RWPE1 (cell line): ENCODE measurements at regions not wholly inside any gene's neighbourhood (a gene's known extent, or its start where the extent isn't known, plus 50 kb on each side); places are given as distances from the start of the nearest gene placed in this dataset.

Experiments used
- CTCF ChIA-PET: fragments of 350-600 bp; sonication (Branson Sonifier 250); formaldehyde crosslinking; extraction: SDS; loops from one replicate; lab custom pipeline; 2021; lab: Yijun Ruan, JAX
- POLR2A ChIA-PET: fragments of 400-600 bp; formaldehyde crosslinking; extraction: SDS; loops from one replicate; lab custom pipeline; 2020; ENCODE audit warnings: antibody characterized with exemption; ENCODE audit not compliant: low non-redundant PET; lab: Yijun Ruan, JAX
- DNase-seq: peaks from one replicate; pipeline ENCODE4 v3.0.0; 2012; ENCODE audit warnings: low spot score
- H3K27ac ChIP-seq: fragments of 450-650 bp; 2 replicates; pipeline ENCODE4 v1.5.1; 2017
- TF ChIP-seq, protein P1 (sequence below): fragments of 450-650 bp; conservative IDR thresholded peaks from 2 replicates; pipeline ENCODE4 v1.5.1; 2017; ENCODE audit warnings: low read depth, mild to moderate bottlenecking

- POLR2A ChIA-PET: no interaction called here
- DNase-seq: no peak
- H3K27ac ChIP-seq: no peak overlapping the region
- TF ChIP-seq, protein P1, sequence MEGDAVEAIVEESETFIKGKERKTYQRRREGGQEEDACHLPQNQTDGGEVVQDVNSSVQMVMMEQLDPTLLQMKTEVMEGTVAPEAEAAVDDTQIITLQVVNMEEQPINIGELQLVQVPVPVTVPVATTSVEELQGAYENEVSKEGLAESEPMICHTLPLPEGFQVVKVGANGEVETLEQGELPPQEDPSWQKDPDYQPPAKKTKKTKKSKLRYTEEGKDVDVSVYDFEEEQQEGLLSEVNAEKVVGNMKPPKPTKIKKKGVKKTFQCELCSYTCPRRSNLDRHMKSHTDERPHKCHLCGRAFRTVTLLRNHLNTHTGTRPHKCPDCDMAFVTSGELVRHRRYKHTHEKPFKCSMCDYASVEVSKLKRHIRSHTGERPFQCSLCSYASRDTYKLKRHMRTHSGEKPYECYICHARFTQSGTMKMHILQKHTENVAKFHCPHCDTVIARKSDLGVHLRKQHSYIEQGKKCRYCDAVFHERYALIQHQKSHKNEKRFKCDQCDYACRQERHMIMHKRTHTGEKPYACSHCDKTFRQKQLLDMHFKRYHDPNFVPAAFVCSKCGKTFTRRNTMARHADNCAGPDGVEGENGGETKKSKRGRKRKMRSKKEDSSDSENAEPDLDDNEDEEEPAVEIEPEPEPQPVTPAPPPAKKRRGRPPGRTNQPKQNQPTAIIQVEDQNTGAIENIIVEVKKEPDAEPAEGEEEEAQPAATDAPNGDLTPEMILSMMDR: no peak
- CTCF ChIA-PET: no interaction called here
Observed at GRCh38 chr14:87797001-87797400, 196.0 kb downstream of the GALC start.

- no peak for DNase-seq
- no peak overlapping the region for H3K27ac ChIP-seq
- TF ChIP-seq, protein P1: no peak
- POLR2A ChIA-PET: no interaction called here
- CTCF ChIA-PET: no interaction called here
Observed at GRCh38 chr14:87794561-87794960, 198.4 kb downstream of the GALC start.

DNA sequence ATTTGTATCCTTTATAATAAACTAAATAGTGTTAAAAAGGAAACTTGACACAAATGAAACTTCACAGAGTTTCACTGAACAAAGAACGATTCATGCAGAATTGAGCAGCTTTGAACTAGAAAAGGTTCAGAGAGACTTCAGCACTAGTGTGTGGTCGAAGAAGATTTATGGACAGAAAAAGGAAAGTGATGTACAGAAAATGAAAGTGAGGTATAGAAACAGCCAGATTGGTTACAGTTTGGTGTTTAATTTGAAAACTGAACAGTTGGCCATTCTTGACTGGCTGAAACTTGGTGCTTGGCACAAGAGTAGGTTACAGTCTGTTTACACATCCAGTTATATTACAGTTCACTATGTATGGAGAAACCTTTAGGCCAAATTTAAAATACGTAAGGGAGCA, 207.1 kb downstream of the GALC start:
- no peak overlapping the region for H3K27ac ChIP-seq
- ChIA-PET POLR2A (no interaction called here), CTCF (no interaction called here)
- TF ChIP-seq, protein P1: no peak
- DNase-seq: no peak

DNA sequence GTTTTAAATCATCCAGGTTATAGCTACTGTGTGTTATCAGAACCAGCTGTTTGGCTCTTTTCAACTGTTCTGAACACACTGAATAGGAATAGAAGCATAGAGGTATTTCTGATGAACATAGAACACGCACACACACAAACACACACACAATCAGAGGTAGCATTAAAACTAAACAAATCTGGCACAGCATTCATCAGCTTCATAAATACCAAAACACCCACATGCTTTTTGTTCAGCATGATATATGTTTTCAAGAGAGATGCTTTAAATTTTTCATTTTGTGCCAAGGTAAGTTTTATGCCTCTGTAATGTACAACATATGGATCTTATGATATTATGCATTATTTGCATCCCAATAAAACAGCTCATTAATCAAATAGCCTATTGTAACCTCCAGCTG, 208.6 kb downstream of the GALC start:
- ChIA-PET POLR2A (no interaction called here), CTCF (interaction anchor here (0.8 kb wide), 1 partner anchor 20 kb away, joined by 4 read pairs; no protein-coding TSS in a partner anchor)
- DNase-seq: no peak
- no peak overlapping the region for H3K27ac ChIP-seq
- TF ChIP-seq, protein P1: no peak

DNA sequence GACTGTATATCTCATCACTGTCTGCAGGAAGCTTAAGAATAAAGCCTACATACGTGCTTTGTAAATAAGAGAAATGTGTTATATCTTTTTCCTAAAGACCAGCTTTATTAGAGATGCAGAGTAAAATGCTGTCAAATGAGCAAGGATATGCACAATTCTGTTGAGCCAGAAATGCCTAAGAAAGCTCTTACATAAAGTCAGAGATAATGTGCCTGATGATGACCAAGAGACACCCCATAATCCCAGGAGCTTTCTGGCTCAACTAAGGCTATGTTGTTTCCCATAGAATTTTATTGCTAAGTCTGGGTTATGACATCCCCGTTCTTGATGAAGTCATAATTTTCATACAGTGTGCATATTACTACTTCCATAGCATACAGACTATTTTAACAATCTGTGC, 209.9 kb downstream of the GALC start:
- CTCF ChIA-PET: no interaction called here
- no peak for DNase-seq
- H3K27ac ChIP-seq: no peak overlapping the region
- POLR2A ChIA-PET: no interaction called here
- TF ChIP-seq, protein P1: no peak

- no peak overlapping the region for H3K27ac ChIP-seq
- TF ChIP-seq, protein P1: no peak
- DNase-seq: no peak
- POLR2A ChIA-PET: no interaction called here
- CTCF ChIA-PET: no interaction called here
Observed at GRCh38 chr14:87772854-87773253, 220.1 kb downstream of the GALC start.

DNA sequence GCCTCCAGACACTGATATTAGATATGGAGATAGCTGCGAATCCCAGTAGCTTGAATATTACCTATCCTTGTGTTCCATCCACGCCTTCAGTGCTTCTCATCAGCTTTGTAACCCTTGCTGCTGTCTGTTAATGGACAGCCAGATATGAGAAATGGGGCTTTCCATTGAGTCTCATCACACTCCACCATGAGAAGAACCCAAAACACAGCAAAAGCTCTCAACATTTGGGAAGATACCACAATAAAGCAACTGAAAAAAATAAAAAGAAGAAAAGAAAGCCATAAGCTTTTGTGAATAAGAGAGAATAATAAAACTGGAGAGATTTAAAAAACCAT, 225.4 kb downstream of the GALC start:
- ChIA-PET POLR2A (no interaction called here), CTCF (interaction anchor here (0.6 kb wide), 1 partner anchor 196 kb away, joined by 9 read pairs; no protein-coding TSS in a partner anchor)
- DNase-seq: no peak
- TF ChIP-seq, protein P1: no peak
- H3K27ac ChIP-seq: no peak overlapping the region
